ENCODE measurements at regions not wholly inside any gene's neighbourhood (a gene's known extent, or its start where the extent isn't known, plus 50 kb on each side); places are given as distances from the start of the nearest gene placed in this dataset.

DNA sequence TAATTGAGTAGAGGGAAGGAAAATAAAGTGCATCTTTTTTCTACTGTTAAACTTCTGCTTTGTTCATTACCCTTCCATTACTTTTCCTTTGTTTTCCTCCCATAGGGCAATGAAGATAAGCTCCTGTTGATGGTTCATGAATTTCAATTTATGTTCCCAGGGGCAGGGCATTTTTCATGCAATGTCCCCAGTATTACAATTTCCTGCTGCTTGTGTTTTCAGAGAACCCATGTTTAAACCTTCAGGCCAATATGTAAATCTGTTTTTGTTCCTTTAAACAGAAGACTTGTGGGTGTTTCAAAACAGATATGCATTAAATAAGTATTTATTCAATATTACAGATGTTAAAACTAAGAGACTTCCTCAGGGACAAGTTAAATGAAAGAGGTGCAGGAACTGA lies 834.5 kb downstream of the ZPLD1 start:
- TF ChIP-seq ZNF384 (IDR thresholded peaks at IDR 0.05): no peak
- TF ChIP-seq FOXM1 (IDR thresholded peaks at IDR 0.05; ENCODE audit: borderline replicate concordance): no peak
- no peak for TF ChIP-seq ELF4 (IDR thresholded peaks at IDR 0.05)
- TF ChIP-seq HDGF (IDR thresholded peaks at IDR 0.05; ENCODE audit: borderline replicate concordance): no peak

All from HEK293T (cell line).